NCI-H345 (cell line): ENCODE measurements at regions not wholly inside any gene's neighbourhood (a gene's known extent, or its start where the extent isn't known, plus 50 kb on each side); places are given as distances from the start of the nearest gene placed in this dataset.

Experiments
- DNase-seq: peaks from one replicate; lab custom pipeline; 2025; lab: John Stamatoyannopoulos, UW

DNA sequence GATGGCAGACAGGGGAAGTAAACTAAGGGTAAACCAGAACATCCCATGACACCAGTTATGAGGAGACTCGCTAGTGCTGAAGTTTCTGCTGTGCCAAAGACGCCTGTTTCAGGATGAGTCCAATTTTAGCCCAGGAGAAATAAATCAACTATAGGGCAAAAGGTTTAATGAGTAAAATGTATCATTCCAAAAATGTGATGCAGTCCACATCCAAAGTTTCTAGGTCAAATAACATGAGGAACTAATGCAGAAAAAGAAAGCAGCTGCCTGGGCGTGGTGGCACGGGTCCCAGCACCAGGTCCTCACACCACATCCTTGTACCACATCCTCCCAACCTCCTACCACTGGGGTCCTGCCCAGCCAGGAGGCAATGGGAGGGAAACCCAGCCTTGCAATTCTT, 126.9 kb upstream of the CTAGE1 start:
- DNase-seq, result no peak

DNA sequence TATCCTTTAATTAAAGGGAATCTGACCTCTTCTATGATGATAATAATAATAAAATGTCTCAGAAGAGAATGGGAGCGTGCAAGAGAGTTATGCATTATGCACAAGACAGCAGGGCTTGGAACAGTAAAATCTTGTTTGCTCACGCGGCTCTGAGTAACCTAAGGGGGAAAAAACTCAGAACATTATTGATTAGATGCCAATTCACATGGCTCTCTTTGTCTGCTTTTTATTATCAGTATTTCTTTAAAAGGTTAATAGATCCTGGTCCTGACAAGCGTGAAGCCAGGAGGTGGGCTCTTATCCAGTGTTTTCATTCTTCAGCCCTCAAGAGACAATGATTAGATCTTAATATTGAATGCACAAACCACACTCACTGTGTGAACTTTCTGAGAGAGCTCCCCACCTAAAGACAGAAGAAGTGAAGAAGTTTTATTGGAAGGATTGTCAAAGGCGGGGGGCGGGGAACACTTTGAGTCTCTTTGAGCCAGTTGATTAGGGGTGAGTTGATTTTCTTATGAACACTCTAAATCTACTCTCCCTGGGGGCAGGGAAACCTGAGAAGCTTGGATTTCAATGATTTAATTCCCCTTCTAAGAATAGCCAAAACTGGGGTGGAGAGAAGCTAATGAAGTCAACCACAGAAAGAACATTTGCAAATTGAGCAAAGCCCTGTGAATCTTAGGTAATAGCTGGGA, 127.5 kb upstream of the CTAGE1 start:
- DNase-seq, result no peak

DNA sequence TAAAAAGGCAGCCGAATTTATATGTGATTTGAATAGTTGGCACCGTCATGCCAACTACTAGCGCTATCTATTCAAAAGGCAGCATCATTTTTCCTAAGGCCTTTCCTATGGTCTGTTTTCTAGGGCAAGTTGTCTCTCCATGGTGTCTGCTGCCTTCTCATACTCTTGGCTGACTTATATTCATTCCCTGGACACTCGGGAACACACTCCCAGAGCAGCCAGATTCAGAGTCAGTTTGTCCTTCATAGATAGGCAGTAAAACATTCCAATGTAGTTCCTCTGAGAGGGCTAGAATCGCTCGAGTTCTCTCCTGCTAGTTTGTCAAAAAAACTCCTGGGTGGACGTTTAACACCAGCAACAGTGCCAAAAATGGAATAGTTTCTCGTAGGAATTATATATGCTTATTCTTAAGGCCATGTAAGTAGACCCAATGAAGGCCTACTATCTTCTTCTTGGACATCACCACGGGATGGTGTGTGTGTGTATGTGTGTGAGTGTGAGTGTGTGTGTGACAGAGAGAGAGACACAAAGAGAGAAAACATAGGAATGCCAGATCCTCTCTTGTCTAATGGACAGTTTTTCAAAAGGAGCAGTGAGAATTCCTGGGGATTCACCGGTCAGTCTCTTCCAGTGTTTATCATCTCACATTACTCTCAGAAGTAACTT, 129.3 kb upstream of the CTAGE1 start:
- no peak for DNase-seq

DNA sequence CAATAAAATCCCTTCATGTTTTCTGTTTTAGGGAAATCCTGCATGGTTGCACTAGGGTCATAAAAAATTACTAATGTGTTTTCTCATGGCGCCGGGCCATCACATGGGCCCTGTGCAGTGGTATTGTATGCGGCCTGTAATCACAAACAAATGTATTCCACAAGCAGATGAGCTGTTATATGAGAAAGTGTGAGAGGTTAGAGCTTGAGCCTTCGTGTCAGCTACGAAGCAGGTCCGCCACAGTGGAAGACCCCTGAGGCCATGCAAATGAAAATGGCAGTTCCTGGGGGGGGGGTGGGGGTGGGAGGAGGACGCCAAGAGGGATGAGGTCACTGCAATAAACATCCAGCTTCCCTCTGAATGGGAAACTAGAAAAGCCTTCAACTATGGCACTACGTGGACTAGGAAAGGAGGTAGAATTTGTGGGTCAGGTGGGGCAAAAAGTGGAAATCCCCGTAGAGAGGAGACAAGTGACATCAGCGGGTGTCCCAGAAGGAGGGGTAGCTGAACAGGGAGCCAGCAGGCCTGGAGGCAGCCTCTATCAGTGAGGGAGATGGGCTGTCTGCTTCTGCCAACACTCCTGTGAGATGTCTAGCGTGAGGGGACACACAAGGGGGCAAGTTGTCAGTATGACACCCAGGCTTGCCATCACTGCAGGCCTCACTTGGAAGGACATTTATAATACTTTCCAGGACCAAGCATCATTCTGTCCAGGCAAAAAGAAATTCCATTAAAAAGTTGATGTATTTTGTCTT, 130.3 kb upstream of the CTAGE1 start:
- DNase-seq, result no peak

DNA sequence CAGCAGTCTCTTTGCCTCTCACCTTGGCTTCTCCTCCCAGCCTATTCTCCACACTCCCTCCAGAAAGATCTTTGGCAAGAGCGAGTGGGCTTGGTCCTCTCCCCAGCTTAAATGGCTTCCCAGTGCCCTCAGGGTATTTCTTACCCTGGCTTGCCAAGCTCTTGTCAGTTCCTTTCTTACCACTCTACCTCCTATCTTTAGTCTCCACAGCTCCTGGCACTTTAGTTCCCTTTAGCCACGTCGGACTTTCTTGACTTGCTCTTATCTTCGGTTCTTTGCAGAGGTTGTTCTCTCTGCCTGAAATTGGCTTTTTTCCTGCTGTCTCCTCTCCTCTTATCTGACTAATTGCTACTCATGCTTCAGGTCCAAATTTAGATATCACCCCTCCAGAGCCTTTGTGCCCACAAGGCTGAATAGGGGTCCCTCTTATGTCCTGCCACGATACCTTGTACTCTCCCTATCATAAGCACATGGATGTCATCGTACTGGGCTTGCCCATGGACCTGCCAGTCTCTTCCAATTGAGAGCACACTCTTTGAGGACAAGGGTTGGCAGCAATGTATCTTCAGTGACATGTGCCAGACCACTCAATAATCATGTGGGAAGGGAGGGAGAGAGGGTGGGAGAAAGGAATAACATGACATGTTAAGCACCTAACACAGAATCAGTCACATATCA, 131.7 kb upstream of the CTAGE1 start:
- DNase-seq, result no peak

DNA sequence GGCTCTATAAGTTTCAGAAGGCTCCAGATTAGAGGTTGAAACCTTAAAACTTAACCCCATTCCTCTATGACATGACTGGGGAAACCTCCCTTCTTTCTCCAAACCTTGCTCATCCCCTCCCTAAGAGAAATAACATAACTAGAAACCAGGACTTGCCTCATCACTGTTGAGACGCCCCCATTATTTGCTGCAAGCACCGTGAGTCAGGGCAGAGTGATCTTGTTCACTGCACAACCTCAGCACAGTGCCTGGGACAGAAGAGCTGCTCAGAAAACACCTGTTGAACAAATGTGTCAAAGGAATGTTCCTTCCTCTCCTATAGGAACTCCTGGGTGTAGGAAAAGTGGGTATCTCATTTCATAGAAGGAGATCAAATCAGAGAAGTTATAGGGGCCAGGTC, 132.7 kb upstream of the CTAGE1 start:
- no peak for DNase-seq

DNA sequence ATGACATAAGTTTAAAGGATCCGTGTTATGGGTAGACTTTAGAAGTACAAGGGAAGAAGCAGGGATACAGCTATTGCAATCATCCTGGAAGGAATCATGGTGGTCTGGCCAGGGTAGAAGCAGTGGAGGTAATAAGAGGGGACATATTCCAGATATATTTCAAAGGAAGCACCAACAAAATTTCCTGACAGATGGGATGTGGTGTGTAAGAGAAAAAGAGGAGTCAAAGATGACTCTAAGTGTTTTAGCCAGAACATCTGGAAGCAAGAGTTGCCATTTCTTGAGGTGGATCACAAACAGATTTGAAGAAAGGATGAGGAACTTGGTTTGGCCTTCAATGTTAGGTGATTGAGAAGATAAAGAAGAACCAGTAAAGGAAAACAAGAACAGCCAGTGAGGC, 133.1 kb upstream of the CTAGE1 start:
- no peak for DNase-seq

DNA sequence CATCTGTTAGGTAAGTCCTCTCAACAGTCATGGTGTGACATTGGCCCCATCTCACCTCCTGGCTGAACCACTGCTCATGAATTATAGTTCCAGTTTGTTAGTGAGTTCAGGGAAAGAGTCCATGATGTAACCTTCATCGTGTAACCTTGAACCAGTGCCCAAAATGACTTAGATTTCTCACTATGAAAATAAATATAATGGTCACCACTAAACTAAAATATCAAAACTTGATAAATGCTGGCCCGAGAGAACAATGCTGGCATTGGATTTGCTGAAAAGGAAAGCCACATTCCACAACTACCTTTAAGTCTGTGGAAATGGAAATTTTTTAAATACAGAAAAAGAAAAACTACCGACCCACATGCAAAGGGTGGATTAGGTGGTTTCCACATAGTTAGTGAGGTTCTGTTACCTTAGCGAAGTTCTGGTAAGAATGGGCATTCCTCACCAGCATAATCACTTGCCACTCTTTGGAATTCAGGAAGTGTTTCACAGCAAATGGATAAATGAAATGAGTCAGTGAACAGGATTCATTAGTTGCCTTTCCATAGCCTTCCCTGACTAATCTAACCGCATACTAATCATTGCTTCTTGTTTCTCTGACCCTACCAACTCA, 133.9 kb upstream of the CTAGE1 start:
- DNase-seq, result no peak

DNA sequence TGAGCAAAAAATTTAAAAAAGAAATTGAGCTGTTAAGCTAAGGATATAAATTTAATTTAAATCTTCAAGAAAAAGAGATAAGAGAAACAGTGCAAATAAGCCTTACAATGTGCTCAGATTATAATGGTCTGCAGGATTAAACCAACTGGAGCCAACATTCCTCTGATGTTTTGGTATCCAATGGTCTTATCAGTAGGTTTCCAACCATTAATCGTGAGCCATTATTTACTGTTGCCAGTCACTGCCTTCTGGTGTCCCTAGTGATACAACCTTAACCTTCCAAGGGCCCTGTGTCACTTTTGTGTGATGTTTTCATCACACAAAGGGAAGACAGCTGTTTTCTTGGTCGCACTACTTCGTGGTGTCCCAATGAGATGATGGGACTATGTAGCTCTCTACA, 134.5 kb upstream of the CTAGE1 start:
- no peak for DNase-seq

DNA sequence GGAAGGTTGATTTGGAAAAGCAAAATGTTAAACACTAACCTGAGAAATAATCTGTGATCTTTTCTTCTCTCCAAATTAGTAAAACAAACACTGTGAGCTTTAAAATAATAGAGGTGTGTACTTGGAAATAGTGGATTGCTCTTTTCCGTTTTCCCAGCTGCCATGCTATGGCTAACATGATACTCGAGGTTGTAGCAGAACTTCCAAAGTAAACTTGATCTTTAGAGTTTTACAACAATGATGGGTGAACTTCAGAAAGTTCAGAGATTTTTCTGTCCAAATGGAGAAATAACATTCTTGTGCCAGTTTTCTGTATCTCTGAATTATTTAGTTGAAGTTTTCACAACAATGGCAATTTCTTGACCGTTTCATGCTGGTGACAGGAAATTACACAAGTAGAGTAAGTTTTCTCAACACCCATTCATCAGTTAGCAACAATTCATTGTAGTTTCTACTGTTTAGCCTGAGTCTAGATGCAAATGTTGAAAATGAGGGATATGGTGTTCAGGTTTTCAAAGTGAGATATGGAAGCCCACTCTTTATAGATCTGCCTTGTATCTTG, 135.3 kb upstream of the CTAGE1 start:
- DNase-seq, result no peak

DNA sequence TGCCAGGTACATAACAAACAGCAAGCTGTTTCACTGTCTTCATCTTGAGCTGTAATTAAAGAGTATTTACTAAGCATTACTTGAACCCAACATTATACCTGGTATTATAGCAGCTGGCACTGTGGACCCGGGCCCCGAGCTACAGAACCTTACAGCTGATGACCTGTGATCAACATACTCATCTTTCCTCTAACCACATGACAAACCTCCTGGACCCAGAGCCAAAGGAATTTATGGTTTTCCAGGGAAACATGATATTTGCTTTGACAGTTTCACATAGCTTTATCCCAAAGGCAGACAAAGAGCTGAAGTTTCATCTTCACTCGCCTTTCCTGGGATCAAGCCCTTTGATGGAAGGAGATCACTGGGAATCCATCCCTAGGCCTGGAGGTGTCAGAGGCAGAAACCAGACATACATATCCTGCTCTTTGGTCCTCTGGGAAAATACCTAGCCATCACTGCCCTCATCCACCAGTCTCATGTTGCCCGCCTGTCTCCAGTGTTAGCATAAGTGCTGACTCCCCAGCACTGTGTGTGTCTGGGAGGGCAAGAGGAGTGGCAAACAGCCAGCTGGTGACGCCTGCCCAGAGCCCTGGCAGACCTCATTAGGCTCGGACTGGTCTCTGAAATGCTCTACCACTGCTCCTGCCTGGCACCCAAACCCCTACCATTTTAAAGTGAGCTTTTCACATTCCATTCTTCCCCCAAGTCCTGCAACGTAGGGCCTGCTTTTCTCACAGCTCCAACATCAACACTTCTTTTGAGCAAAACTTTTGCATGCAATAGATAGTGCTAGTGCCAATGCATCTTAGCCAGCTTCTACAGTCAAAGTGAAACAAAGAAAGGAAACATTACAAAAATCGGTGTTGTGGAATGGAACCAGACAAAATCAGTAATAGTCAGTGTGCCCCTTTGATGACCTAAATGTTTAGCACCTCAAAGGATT, 138.8 kb upstream of the CTAGE1 start:
- no peak for DNase-seq

DNA sequence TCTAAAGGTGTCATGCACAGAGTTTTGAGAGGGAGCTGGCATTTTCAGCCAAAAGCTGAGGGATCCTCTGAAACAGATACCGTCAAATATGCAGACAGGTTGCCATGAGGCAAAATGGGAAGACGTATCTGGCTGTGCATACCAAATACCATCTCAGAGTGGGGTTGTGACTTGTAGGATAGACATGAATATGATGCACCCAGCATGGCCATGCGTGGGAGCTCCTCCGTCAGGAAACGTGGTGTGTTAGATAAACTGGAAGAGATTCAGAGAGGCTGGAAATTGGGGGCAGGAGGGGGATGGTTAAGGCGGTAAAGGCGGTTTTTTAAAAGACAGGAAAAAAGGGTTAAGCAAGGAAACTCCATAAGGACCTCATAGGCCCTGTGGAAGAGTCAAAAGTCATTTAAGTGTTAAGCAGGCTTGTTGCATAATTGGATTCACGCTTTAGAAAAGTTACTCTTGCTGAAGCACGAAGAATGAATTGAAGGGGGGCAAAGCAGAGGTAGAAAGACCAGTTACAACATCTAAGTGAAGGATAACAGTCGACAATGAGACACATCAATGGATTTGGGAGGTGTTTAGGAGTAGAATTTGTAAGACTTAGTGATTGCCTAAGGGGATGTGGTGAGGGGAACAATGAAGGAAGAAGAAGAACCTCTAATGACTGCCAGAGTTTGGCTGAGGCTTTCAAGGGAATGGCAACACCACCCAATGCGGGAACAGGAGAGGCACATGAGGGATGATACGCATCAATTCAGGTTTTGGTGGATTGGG, 139.6 kb upstream of the CTAGE1 start:
- DNase-seq, result no peak

DNA sequence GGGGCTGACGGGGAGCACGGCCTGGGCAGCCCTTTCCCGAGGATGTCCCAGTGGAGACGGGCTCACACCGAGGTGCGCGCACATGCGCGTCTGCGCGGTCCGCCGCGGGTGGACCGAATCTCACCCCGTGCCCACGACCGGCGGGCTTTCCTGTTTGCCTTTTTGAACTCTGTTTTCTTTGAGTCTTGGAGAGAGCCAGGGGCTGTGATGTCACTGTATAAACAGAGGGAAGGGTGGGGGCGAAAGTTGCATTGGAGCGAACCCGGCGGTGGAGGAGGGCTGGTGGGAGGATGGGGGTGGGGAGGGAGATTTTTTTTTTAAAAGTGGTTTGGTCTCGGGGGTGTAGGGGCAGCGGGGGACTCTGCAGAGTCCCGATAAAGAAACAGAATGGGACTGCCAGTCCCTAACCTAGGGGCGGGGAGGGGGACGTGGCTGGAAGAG, 141.2 kb upstream of the CTAGE1 start:
- DNase-seq, result no peak

DNA sequence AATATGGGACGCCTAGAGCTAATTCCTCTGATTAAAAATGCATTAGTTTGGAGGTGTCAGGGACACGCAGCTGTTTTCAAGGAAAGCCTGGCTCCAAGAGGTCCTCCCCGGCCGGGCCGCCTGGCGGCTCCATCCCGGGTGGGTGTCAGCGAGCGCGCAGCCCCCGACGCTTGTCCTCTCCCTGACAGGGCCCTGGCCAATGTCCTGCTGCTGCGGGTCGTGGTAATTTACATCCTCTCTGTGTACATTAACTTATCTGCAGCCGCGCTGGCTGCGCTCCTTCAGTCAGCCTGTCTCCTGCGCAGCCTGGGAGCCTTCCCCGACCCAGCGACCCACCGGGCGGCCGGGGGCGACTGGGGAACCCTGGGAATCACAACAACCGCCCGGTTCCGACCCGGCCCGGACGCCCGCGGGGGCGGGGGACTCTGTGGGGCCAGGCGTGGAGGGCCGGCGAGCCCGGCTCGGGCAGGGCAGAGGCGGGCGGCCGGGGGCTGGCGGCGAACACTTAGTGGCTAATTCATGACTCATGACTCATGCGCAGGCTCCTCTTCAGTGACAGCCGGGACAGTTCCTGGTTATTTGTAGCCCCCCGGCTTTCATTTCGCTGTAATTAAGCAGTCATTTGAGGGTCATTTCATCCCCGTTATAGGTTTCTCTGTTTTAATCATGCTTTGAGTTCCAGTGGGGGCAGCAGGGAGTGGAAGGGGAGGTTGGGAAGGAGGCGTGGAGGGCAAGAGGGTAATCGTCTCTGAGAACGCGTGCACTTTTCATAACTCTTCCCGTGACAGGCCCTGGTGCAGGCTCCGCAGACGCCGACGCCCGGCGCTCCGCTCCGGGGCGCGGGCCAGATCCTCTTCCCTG, 141.9 kb upstream of the CTAGE1 start:
- no peak for DNase-seq

DNA sequence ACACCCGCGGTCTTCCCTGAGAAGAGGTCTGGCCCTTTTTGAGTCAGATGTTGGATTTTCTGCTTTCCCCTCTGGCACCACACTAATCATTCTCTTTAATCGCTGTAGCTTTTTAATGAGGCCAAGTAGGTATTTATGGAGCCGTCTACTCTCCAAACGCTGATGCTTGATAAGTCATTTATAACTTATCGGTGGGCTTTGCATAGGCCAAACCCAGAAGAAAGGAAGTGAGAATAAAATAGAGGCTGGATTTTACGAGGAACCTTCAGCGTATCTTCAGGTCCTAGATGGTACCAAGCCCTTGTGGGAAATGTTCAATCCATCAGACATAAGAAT, 142.5 kb upstream of the CTAGE1 start:
- DNase-seq, result no peak

DNA sequence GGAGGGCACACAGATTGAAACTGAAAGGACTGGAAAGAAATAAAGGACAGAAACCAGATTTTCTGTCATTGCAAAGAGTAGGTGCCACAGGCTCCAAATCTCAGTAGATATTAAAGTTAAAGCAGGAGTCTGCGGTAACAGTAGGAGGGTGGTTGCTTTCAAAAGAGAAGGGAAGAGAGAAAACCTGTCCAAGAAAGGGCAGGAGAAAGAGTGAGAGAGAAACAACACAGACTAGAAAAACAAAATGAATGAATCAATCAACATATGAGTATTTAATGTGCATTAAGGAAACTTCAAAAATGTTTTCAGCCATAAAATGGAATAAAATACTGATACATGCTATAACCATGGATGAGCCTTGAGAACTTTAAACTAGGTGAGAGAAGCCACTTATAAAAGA, 143.1 kb upstream of the CTAGE1 start:
- DNase-seq, result no peak

DNA sequence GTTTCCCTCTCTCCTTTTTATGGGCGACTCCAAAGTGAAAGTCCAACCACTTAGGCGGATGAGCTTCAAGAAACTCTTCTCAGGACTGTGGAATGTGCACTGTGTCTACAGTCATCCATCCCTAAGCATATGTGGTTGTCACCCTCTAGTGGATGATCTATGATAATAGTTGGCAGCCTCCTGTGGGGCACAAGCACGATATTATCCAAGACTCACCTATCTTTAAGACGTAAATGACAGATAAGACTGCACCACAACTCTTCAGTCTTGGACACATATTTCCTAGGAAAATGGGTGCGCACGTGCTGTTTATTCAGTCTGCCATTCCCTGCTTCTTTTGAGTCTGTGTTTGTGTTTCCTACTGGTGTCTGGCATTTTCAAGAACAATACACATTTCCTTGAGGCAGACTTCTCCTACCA, 145.5 kb upstream of the CTAGE1 start:
- no peak for DNase-seq

DNA sequence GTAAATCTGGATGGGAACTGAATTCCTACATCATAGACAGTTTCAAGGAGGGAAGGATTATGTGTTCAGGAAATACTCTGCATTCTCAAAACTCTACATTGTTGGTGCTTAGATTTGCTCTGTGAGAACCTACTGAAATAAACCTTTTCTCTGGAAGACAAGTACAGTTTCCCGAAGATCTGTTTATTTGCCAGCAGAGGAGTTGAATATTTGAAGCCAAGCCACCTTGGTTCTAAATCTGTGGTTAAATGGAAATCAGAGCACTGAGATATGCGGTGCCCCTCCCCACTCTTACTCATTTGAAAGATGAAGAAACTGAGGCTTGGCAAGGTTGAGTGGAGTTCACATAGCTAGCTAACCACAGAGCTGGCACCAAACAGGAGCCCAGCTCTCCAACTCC, 146.3 kb upstream of the CTAGE1 start:
- DNase-seq, result no peak
